ENCODE measurements at regions not wholly inside any gene's neighbourhood (a gene's known extent, or its start where the extent isn't known, plus 50 kb on each side); places are given as distances from the start of the nearest gene placed in this dataset.

DNA sequence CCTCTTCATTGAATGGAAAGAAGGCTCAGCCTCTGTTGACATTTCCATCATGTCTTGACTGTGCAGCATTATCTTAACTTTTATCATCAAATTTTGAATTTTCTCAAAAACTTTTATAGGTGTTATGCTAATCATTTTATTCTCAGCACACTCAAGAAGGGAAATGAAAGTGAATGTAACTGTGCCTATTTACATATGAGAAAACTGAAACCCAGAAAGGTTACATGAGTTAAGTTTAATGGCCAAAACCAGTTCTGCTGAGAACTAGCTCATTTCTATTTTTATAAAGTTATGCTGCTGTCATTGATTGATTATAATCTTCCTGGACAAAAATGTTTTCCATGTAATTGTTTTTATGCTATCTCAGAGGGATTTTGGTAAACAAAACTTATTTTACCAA, 618.8 kb upstream of the NRXN1 start:
- TF ChIP-seq CTCF (IDR thresholded peaks at IDR 0.05) (no peak), POLR2A (IDR thresholded peaks at IDR 0.05) (no peak), POLR2AphosphoS5 (IDR thresholded peaks at IDR 0.05) (no peak), EP300 (IDR thresholded peaks at IDR 0.05; ENCODE audit: low read depth) (no peak)

Measured in transverse colon (tissue), 4 donors.